Liver (tissue), 8 donors: ENCODE measurements at regions not wholly inside any gene's neighbourhood (a gene's known extent, or its start where the extent isn't known, plus 50 kb on each side); places are given as distances from the start of the nearest gene placed in this dataset.

Experiments used
- DNase-seq: peaks from one replicate; pipeline ENCODE4 v3.0.0-alpha.2; 2017; ENCODE audit warnings: low spot score
- H3K27ac ChIP-seq, 2 donors: one replicate each; pipeline ENCODE4 v1.7.0; 2013; ENCODE audit warnings: inconsistent platforms in 2 of 2, low read length in 2 of 2, control low read depth in 1 of 2, low read depth in 1 of 2, mild to moderate bottlenecking in 1 of 2
- H3K27me3 ChIP-seq, 4 donors: one replicate each; pipeline versions ENCODE4 v1.6.1 to v1.7.0; 2013; ENCODE audit warnings: low read length in 3 of 4, inconsistent platforms in 1 of 4, mild to moderate bottlenecking in 1 of 4, moderate library complexity in 1 of 4; ENCODE audit not compliant: control insufficient read depth in 4 of 4, insufficient read depth in 4 of 4
- H3K36me3 ChIP-seq, 4 donors: one replicate each; pipeline versions ENCODE4 v1.6.1 to v1.7.0; 2013; ENCODE audit warnings: low read length in 3 of 4, mild to moderate bottlenecking in 3 of 4, low read depth in 1 of 4, moderate library complexity in 1 of 4; ENCODE audit not compliant: control insufficient read depth in 4 of 4, insufficient read depth in 3 of 4
- H3K4me1 ChIP-seq, 4 donors: one replicate each; pipeline versions ENCODE4 v1.6.1 to v1.7.0; 2013; ENCODE audit warnings: low read length in 3 of 4, mild to moderate bottlenecking in 3 of 4, moderate library complexity in 1 of 4; ENCODE audit not compliant: control insufficient read depth in 4 of 4, insufficient read depth in 4 of 4
- H3K4me3 ChIP-seq, 3 donors: one replicate each; pipeline versions ENCODE4 v1.6.1 to v1.7.0; 2013; ENCODE audit warnings: low read length in 3 of 3, control low read depth in 1 of 3, low read depth in 1 of 3, mild to moderate bottlenecking in 1 of 3
- H3K9ac ChIP-seq, 2 donors: one replicate each; pipeline ENCODE4 v1.7.0; 2013; ENCODE audit warnings: low read length in 2 of 2, mild to moderate bottlenecking in 2 of 2, moderate library complexity in 2 of 2, control low read depth in 1 of 2, low read depth in 1 of 2
- H3K9me3 ChIP-seq, 4 donors: one replicate each; pipeline versions ENCODE4 v1.6.1 to v1.7.0; 2013; ENCODE audit warnings: low read length in 3 of 4; ENCODE audit not compliant: control insufficient read depth in 4 of 4
- ATF3 ChIP-seq: IDR thresholded peaks from 2 replicates; pipeline ENCODE4 v1.6.1; 2016; ENCODE audit warnings: antibody characterized with exemption
- CTCF ChIP-seq: fragments of 150-350 bp; IDR thresholded peaks from 2 replicates; pipeline ENCODE4 v1.5.1; 2017; ENCODE audit warnings: improper control_type of control experiment, low read depth, low read length; ENCODE audit not compliant: missing input control
- EGR1 ChIP-seq, 2 donors: IDR thresholded peaks; 2 replicates each; pipeline ENCODE4 v1.6.1; 2016 to 2018; ENCODE audit warnings: antibody characterized with exemption in 2 of 2, low read depth in 2 of 2
- FOXA1 ChIP-seq: IDR thresholded peaks from 2 replicates; pipeline ENCODE4 v1.6.1; 2016; ENCODE audit warnings: antibody characterized with exemption
- FOXA2 ChIP-seq: IDR thresholded peaks from 2 replicates; pipeline ENCODE4 v1.6.1; 2016; ENCODE audit warnings: antibody characterized with exemption
- GABPA ChIP-seq, 2 donors: IDR thresholded peaks in 1 of 2; conservative IDR thresholded peaks in 1 of 2; 2 replicates each; pipeline ENCODE4 v1.6.1; 2016; ENCODE audit warnings: antibody characterized with exemption in 2 of 2, mild to moderate bottlenecking in 1 of 2, moderate library complexity in 1 of 2
- HNF4A ChIP-seq, 2 donors: conservative IDR thresholded peaks; 2 replicates each; pipeline ENCODE4 v1.6.1; 2016; ENCODE audit warnings: antibody characterized with exemption in 2 of 2, mild to moderate bottlenecking in 2 of 2
- HNF4G ChIP-seq: IDR thresholded peaks from 2 replicates; pipeline ENCODE4 v1.6.1; 2016; ENCODE audit warnings: antibody characterized with exemption
- JUND ChIP-seq, 2 donors: IDR thresholded peaks; 2 replicates each; pipeline ENCODE4 v1.6.1; 2016; ENCODE audit warnings: antibody characterized with exemption in 2 of 2
- MAX ChIP-seq: IDR thresholded peaks from 2 replicates; pipeline ENCODE4 v1.6.1; 2016; ENCODE audit warnings: antibody characterized with exemption
- NR2F2 ChIP-seq: IDR thresholded peaks from 2 replicates; pipeline ENCODE4 v1.6.1; 2016; ENCODE audit warnings: antibody characterized with exemption
- RAD21 ChIP-seq, 2 donors: IDR thresholded peaks; 2 replicates each; pipeline ENCODE4 v1.6.1; 2016; ENCODE audit warnings: antibody characterized with exemption in 2 of 2, mild to moderate bottlenecking in 2 of 2
- REST ChIP-seq: IDR thresholded peaks from 2 replicates; pipeline ENCODE4 v1.6.1; 2016; ENCODE audit warnings: antibody characterized with exemption, mild to moderate bottlenecking
- RXRA ChIP-seq, 2 donors: IDR thresholded peaks; 2 replicates each; pipeline ENCODE4 v1.6.1; 2017 to 2018; ENCODE audit warnings: antibody characterized with exemption in 2 of 2, mild to moderate bottlenecking in 1 of 2
- SP1 ChIP-seq: IDR thresholded peaks from 2 replicates; pipeline ENCODE4 v1.6.1; 2018; ENCODE audit warnings: antibody characterized with exemption, mild to moderate bottlenecking
- TAF1 ChIP-seq: conservative IDR thresholded peaks from 2 replicates; pipeline ENCODE4 v1.6.1; 2016; ENCODE audit warnings: antibody characterized with exemption, mild to moderate bottlenecking
- ZBTB33 ChIP-seq: IDR thresholded peaks from 2 replicates; pipeline ENCODE4 v1.6.1; 2016; ENCODE audit warnings: antibody characterized with exemption
- WGBS: extraction: QIAGEN DNeasy Blood & Tissue Kit; methylation state at CpG from one replicate; pipeline ENCODE4 v1.1.7; 2013; 5-methylcytosine and 5-hydroxymethylcytosine counted together
- donor health status: healthy.
- donor health status: healthy.
- donor health status: healthy.
- donor health status: healthy.
- donor health status: healthy.

GRCh38 chr10:106495931-106496330 lies 668.6 kb downstream of the SORCS1 start (continued):
- TF ChIP-seq RAD21 (IDR thresholded peaks at IDR 0.05) (no peak), MAX (no peak), HNF4A (conservative IDR thresholded peaks at IDR 0.05) (no peak), REST (no peak)

GRCh38 chr10:106493751-106494150 lies 670.8 kb downstream of the SORCS1 start:
- H3K4me1 ChIP-seq, result peaks cover 0 to 9% (median 5%) of the 10 kb centered on the region in 4 donors
- H3K4me3 ChIP-seq, result no peak overlapping the region
- 87% methylated on average over 1 of the region's 1 CpG for WGBS
- no peak for TF ChIP-seq FOXA2
- no peak for TF ChIP-seq RXRA (IDR thresholded peaks at IDR 0.05)
- no peak for TF ChIP-seq REST
- TF ChIP-seq SP1, result no peak
- no peak for TF ChIP-seq NR2F2
- TF ChIP-seq TAF1, result no peak
- no peak for TF ChIP-seq JUND (IDR thresholded peaks at IDR 0.05)
- no peak for TF ChIP-seq CTCF
- TF ChIP-seq HNF4A (conservative IDR thresholded peaks at IDR 0.05), result no peak
- TF ChIP-seq EGR1 (IDR thresholded peaks at IDR 0.05; ENCODE audit: low read depth in 2 of 2), result no peak
- no peak for TF ChIP-seq RAD21 (IDR thresholded peaks at IDR 0.05)
- TF ChIP-seq ATF3, result no peak
- no peak for TF ChIP-seq GABPA (IDR thresholded peaks at IDR 0.05 in 1 of 2, conservative IDR thresholded peaks at IDR 0.05 in 1 of 2)
- no peak for TF ChIP-seq FOXA1
- TF ChIP-seq MAX, result no peak
- TF ChIP-seq ZBTB33, result no peak
- TF ChIP-seq HNF4G, result no peak
- no peaks in the 10 kb centered on the region for H3K36me3 ChIP-seq
- no peak overlapping the region for H3K9ac ChIP-seq
- no peak overlapping the region for H3K27ac ChIP-seq
- DNase-seq, result no peak
- H3K9me3 ChIP-seq, result no peaks in the 10 kb centered on the region
- H3K27me3 ChIP-seq, result no peaks in the 10 kb centered on the region
